HG03103 (cell line): ENCODE measurements at regions not wholly inside any gene's neighbourhood (a gene's known extent, or its start where the extent isn't known, plus 50 kb on each side); places are given as distances from the start of the nearest gene placed in this dataset.
"Not testable (repeated sequence)": the region's sequence is repeated elsewhere in the genome, so short reads cannot be mapped to it uniquely, and the experiment has no call there.

Source experiments
- ATAC-seq: cut with Tn5 transposase; IDR thresholded peaks from one replicate; pipeline ENCODE4 v1.9.1; 2021; ENCODE audit warnings: low read depth; ENCODE audit not compliant: unreplicated experiment

GRCh38 chr15:26132811-26133210 is 269.7 kb upstream of the ATP10A start:
- ATAC-seq, result no peak

- ATAC-seq, result no peak
These were observed 266.7 kb upstream of the ATP10A start for GRCh38 chr15:26129852-26130251.

- no peak for ATAC-seq
These were observed 265.5 kb upstream of the ATP10A start for GRCh38 chr15:26128611-26129140.

- no peak for ATAC-seq
These were observed 263.8 kb upstream of the ATP10A start for GRCh38 chr15:26126819-26127387.

- ATAC-seq, result no peak
These were observed 262.9 kb upstream of the ATP10A start for GRCh38 chr15:26126070-26126469.

- no peak for ATAC-seq
These were observed 262.5 kb upstream of the ATP10A start for GRCh38 chr15:26125664-26126063.

GRCh38 chr15:26119322-26119721 is 256.2 kb upstream of the ATP10A start:
- no peak for ATAC-seq

- ATAC-seq, result no peak
These were observed 252.3 kb upstream of the ATP10A start for GRCh38 chr15:26115229-26115943.

- not testable (repeated sequence) for ATAC-seq
These were observed 251.0 kb upstream of the ATP10A start for GRCh38 chr15:26114128-26114527.

GRCh38 chr15:26113296-26113695 is 250.2 kb upstream of the ATP10A start:
- no peak for ATAC-seq

GRCh38 chr15:26109203-26109602 is 246.1 kb upstream of the ATP10A start:
- ATAC-seq, result no peak

GRCh38 chr15:26106556-26106955 is 243.4 kb upstream of the ATP10A start:
- ATAC-seq, result no peak

GRCh38 chr15:26103002-26103404 is 239.9 kb upstream of the ATP10A start:
- no peak for ATAC-seq

- no peak for ATAC-seq
These were observed 239.2 kb upstream of the ATP10A start for GRCh38 chr15:26102365-26102764.

- ATAC-seq, result no peak
These were observed 238.3 kb upstream of the ATP10A start for GRCh38 chr15:26101443-26101842.

GRCh38 chr15:26098801-26099200 is 235.7 kb upstream of the ATP10A start:
- no peak for ATAC-seq

- no peak for ATAC-seq
These were observed 234.1 kb upstream of the ATP10A start for GRCh38 chr15:26097216-26097615.

- ATAC-seq, result no peak
These were observed 233.5 kb upstream of the ATP10A start for GRCh38 chr15:26096581-26096980.

GRCh38 chr15:26095710-26096330 is 232.7 kb upstream of the ATP10A start:
- ATAC-seq, result no peak

- ATAC-seq, result no peak
These were observed 228.1 kb upstream of the ATP10A start for GRCh38 chr15:26091184-26091583.

GRCh38 chr15:26087881-26088280 is 224.8 kb upstream of the ATP10A start:
- no peak for ATAC-seq

- ATAC-seq, result no peak
These were observed 224.3 kb upstream of the ATP10A start for GRCh38 chr15:26087395-26087794.
